ENCODE measurements at regions not wholly inside any gene's neighbourhood (a gene's known extent, or its start where the extent isn't known, plus 50 kb on each side); places are given as distances from the start of the nearest gene placed in this dataset.
"Not testable (repeated sequence)": the region's sequence is repeated elsewhere in the genome, so short reads cannot be mapped to it uniquely, and the experiment has no call there.

DNA sequence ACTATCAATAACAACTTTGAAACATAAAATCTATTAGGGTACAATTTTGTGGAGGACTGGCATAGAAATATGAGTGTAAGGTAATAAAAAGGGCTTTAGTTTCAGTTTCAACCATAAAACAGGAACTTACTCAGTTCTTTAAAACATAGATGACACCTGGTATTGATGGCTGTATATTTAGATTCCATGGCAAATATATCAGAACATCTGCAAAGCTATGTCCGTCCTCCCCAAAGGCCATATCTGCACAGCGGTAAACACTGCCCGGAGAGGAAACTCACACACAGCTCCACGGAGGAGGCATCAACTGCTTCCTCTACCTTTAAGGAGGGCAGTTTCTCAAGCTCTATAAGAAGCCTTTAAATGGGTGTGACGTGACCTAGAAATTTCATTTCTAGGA is 993.3 kb downstream of the BRD1 start:
- DNase-seq (ENCODE audit: low spot score): no peak

DNA sequence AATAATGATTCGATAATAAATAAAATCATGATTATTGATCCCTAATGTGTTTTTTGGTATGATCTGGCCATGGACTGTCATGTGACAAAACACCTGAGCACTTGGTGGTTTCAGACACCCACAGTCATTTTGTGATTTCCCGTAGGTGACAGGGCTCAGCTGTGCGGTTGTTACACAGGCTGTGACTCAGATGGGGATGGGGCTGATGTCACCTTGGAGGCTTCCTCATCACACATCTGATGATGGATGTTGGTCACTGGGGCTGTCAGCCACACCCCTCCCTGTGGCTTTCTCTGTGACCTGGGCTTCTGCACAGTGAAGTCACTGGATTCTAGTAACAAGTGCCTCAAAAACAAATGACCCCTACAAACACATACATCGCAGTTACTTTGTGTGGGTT is 995.1 kb downstream of the BRD1 start:
- DNase-seq (ENCODE audit: low spot score): no peak

DNA sequence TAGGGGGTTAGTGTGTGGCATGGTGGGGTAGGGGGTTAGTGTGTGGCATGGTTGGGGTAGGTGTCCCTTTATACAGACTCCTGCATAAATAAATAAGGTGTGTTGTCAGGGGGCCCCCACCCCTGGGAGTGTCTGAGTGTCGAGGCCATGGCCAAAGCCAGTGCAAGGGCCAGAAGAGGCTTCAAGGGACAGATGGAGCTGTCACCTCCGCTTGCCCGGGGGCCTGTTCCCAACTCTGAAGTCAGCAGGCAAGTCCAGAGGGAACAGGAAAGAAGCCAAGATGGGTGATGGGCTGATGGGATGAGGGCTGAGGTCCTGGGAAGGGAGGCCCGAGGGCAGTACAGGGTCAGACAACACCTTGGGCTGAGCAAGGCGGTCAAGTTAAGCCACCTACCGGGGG is 997.8 kb downstream of the BRD1 start:
- no peak for DNase-seq (ENCODE audit: low spot score)

DNA sequence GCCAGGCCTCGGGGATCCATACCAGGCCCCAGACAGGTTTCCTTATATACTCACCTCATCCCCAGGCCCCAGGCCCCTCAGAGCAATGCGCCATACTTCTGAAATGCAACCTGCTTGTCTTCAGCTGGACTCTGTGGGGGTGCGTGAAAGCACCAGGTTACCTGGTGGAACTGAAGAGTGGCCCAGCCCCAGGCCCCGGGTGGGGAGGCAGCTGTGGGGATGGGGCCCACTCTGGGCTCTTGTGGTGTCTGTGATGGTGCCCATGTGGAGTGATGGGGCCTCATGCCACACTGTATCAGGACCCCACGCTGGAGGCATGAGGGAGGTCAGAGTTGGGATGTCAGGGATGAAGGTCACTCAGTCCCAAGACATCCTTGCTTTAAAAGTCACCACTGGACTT is 999.0 kb downstream of the BRD1 start:
- DNase-seq (ENCODE audit: low spot score): no peak

DNA sequence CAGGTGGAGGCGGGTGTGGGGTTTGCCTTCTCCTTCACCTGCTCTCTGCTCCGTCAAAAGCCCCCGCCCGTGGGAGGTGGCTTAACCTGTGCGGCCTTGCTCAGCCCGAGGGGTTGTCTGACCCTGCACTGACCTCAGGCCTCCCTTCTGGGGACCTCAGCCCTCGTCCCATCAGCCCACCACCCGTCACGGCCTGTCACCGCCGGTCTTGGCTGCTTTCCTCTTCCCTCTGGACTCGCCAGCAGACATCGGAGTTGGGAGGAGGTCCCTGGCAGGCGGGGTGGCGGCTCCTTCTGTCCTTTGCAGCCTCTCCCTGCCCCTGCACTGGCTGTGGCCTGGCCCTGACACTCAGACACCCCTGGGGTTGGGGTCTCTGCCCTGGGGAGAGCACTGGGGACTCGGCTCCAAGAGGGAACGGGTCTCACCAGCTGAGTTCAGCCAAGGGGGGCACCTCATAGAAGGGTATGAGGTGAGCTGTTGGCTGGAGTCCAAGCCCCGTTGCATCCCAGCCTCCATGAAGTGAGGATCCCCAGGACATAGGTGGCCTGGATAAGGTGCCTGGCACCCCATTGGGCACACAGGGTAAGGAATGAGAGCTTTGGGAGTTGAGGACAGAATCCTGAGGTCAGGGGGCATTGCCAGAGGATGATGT is 999.6 kb downstream of the BRD1 start:
- no peak for DNase-seq (ENCODE audit: low spot score)

DNA sequence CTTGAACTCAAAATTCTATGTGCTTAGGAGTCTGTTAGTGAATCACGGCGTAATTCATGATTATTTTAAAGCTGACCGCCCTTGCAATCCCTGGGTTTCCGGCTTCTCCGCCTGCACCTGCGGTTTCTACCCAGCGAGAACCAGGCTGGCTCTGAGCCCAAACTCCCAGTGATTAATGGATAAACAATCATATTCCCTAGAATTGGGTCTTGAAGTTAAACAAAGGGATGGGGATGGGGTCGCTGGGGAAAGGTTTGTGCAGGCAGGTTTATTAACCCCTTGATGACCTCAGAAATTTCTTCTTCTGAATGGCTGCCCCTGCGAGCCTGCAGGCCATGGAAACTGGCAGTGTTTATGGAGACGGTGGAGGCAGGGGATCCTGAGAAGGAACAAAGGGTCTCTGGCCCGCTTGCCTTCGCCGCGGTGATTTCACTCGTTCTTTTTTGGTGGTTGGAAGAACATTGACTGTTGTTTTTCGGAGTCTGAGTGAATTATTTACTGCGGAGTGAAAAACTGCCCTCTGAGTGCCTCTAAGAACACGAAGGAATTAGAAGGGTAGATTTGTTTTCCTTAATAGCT is 1000.3 kb downstream of the BRD1 start:
- no peak for DNase-seq (ENCODE audit: low spot score)

DNA sequence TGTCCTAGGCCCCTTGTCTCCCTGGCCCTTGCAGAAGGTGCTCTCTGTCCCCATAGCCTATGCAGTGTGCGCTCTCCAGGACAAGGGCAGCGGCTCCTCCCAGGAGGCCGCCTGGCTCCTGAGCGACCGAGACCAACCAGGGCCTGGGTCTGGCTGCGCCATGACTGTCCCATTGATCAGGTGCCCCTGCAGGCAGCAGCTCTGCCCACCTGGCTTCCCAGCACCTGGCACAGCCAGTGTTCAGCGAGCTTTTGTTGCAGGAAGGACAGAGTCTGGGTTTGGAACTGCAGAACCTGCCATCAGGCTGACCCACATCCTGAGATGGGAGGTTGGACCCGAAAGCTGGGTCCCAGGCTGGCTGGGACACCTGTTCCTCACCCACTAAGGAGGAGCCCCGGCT is 1001.1 kb downstream of the BRD1 start:
- DNase-seq (ENCODE audit: low spot score): no peak

DNA sequence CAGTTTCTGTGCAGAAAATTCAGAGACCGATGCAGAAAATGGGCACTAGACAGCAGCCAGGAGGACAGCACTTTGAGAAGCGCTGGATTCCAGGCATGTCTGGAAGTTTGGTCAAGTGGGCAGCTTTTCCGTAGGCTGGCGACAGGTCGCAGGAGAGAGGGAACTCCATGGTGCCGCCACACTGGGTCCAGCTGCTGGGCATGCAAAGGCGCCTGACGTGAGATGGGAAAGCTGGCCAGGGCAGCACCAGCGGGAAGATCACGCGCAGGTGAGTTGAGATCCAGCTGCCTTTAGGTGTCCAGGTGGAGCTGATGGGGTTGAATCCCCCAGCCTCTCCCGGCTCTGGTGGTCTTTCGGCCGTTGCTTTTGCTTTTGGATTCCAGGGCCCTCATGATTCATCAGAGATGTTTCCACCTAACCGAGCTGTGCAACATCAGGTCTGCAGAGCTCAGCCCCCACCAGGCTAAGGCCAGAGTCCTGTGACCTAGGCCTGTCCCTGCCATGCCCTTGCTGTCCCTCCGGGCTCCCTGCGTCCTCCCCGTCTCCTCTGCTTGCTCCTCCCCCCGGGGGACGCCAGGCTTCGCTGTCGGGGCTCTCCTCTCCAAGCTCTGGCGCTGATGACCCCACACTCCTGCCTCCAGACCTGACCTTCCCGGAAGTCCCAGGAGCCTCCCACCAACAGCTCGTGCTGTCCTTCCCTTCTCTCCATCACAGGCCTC is 1001.7 kb downstream of the BRD1 start:
- DNase-seq (ENCODE audit: low spot score): no peak

DNA sequence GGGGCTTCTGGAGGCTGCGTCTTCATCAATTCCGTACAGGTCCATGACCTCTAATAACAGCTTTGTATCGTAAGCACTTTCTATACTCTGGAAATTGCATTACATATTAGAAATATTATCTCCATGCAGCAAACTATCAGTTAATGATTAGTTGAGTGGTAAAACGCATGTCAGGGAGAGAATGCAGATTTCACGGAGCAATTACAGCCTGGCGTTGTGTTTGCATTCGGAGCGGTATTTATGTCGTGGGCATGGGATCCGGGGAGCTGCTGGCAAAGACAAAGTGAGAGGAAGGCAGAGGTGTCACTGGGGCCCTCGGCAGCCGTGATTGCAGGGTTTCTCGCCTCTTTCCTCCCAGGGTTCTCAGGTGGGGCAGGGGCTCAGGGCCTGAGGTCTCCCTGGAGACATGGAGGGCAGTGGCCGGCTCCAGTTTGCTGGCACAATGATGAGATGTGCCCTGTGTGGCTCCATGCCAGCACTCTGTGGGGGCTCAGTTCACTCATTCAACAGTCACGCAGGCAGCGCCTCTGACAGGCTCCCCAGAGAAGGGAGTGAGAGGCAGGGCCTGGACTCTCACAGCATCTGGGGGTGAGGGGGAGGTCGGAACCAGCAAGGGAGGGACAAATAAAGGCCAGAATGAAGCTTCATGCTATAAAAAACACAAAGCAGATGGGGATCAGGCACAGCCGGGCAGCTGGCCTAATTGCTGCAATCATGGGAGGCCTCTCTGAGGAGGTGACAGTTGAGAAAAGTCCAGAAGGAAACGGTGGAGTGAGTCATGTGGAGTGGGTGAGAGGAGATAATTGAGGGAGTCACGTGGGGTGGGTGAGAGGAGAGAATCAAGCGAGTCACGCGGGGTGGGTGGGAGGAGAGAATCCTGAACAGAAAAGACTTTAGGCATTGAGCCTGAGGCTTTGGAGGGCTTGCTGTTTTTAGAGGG is 1002.7 kb downstream of the BRD1 start:
- DNase-seq (ENCODE audit: low spot score): no peak

DNA sequence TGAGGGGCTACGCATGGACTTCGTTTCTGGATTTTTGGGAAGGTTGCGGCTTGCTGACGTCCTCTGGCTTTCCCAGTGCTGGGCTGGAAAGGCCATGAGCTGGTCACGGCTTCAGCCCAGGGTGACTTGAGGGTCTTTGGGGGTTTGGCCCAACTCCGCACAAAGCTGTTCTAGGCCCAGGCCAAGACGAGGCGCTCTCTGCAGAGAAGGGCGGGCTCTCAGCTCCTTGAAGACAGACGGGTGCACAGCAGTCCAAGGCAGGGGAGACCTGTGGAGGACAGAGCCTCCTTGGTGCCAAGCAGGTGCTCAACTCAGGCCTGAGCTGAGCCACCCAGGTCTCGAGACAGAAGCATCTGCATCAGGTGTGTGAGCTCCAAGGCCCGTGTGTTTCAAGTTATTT is 1003.7 kb downstream of the BRD1 start:
- DNase-seq (ENCODE audit: low spot score): no peak

DNA sequence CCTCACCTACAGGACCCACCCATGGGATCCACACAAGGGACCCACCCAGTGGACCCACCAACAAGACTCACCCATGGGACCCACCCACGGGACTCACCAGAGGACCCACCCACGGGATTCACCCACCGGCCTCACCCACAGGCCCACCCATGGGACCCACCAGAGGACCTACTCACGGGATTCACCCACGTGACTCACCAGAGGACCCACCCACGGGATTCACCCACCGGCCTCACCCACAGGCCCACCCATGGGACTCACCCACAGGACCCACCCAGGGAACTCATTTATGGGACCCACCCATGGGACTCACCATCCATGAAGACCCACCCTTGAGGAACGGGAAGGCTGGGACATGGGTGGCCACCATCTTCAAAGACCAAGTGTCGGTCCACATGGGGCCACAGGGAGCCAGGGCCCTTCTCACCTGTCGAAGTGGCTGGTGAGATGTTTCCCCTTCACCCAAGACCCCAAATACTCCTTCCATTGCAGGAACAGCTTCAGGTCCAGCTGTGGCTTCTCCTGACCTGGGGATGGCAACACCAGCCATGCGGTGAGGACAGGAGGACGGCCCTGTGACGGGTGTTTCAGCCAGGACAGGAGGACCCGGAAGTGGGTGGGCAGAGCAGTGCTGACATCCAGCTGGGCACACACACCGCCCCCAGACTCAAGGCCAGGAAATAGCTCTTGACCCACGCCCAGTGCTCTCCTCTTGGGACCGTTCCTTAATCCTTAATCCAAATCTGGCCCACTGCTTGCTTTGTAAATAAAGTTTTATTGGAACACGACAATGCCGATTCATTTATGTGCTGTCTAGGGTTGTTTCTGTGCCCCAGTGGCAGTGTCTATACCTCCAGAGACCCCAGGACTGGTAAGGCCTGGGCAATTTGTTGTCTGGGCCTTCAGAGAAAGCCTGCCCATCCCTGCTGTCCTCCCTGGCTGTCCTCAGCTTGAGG is 1005.1 kb downstream of the BRD1 start:
- DNase-seq (ENCODE audit: low spot score): no peak

DNA sequence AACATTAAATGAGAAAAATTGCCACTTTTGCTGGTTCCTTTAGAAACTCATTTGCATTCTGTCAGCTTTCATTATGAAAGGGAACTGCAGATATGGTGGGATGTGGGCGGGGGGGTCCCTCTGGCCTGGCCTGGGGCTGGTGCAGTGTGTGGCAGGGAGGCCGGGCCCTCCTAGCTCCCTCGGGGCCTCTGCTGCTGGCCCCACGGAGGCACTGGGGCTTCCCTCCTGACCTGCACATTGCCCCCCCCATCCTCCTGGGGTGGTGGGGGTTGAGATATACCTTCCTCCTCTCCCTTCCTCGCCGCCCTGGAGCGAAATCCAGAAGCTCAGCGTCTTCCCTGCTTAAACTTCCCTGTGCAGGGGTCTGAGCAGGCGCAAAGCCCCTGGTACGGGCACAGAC is 1005.9 kb downstream of the BRD1 start:
- no peak for DNase-seq (ENCODE audit: low spot score)

DNA sequence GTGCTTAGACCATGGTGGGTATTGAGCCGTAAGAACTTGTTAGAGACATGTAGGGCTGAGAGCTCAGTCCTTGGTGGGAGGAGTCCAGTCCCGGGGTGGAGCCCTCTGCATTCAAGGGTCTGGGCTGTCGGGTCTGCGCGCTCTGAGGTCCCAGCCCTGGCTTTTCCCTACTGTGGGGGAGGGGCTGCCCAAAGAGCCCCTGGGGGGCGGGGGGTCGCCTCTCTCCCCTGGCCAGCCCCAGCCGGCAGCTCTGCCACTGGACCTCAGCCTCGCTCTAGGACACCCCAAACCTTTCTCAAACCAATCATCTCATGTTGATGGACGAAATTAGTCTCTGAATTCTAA is 1006.4 kb downstream of the BRD1 start:
- DNase-seq (ENCODE audit: low spot score): no peak

DNA sequence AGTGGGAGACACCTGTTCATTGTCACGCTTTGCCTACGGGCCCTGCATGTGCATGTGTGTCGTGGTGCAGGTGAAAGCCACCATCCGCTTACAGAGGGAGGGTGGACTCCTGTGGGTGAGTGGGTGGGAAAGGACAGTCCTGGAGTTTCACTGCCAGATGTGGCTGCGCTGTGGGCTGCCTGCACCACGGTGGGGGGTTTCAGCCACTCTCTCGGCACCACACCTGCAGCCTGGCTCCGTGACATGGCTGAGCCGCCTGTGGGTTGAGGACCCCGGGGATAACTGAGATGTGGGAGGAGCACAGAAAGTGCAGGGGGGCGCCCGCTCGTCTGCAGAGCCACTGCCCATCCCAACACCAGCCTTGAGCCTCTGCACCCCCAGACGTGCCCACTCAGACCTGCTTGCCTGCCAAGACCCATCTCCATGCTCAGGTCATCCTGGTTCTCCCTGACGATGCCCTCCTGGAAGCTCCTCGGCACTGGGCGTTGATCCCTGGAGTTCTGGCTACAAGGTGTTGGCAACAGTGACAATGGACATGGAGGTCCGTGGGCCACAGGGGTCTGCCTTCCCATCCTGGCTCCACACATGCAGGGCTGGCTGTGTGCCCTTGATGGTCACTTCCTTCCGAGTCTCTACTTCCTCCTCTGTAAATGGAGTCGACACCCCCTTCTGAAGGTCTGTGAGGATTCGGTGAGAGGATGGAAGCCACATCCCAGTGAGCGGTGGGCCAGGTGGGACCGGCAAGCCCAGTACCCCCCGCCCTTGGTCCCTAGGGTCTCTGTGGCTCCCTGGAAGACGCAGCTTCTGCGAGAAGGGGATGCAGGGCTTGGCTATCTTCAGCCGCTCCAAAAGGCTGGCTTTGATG is 1007.0 kb downstream of the BRD1 start:
- no peak for DNase-seq (ENCODE audit: low spot score)

DNA sequence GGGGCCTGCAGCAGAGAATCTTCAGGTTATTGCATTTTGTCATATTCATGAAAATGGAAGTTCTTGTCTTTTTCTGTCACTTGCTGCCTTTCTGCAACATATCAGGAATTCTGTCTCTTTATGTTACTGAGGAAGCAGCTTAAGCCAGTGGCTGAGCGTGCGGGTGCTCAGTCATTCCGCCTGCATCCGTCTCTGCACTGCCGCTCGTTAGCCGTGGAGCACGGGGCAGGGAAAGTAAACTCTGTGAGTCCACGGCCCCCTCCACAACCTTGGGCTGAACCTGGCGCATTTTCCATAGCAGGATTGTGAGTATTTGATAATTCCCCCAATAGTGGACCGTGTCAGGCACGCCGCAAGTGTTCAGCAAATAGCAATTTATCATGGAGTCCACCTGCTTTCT is 1007.7 kb downstream of the BRD1 start:
- no peak for DNase-seq (ENCODE audit: low spot score)

DNA sequence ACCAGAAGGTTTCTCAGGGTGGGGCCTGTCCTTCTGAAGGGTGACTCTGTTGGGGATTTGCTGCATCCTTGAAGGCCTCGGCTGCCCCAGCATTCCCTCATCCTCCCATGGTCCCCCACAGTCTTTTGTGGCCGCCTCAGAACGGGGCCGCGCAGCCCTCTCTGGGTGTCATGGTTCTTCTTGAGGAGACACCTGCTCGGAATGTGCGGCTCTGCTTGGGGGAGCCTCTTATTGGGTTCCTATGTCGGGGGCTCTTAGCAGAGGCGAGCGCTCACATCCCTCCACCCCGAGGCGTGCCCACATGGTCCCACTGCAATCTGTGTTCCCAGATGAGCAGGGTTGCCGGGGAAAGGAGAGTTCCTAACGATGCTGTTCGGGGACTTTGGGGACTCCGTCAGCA is 1008.4 kb downstream of the BRD1 start:
- no peak for DNase-seq (ENCODE audit: low spot score)

DNA sequence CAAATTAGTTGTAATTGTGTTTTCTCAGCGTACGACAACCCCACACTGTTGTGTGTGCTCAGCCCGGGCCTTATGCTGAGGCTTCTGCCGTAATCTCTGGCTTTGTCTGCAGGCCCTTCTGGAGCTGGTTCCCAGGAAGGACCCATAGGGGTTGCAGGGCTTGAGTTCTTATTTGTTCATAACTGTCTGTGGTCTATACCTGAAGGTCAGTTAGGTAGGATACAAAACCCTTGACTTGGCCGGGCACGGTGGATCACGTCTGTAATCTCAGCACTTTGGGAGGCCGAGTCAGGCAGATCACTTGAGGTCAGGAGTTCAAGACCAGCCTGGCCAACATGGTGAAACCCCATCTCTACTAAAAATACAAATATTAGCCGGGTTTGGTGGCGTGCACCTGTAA is 1010.2 kb downstream of the BRD1 start:
- not testable (repeated sequence) for DNase-seq (ENCODE audit: low spot score)

DNA sequence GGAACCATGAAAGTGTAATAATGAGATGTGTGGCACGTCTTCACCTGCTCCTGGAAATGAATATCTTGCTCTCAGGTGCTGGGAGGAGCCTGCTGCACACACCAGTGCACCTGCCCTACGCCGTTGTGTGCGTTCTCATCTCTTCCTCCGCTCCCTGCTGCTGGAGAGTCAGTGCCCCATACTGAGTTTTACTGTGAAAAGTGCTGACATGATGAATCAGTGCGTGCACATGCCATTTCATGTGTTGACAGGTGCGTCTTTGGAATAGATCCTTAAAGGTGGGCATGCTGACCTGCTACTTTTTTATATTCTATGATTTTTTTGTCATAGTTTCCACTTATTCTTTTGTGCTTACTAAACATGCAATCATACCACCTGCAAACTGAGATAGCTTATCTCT is 1015.8 kb downstream of the BRD1 start:
- no peak for DNase-seq (ENCODE audit: low spot score)

DNA sequence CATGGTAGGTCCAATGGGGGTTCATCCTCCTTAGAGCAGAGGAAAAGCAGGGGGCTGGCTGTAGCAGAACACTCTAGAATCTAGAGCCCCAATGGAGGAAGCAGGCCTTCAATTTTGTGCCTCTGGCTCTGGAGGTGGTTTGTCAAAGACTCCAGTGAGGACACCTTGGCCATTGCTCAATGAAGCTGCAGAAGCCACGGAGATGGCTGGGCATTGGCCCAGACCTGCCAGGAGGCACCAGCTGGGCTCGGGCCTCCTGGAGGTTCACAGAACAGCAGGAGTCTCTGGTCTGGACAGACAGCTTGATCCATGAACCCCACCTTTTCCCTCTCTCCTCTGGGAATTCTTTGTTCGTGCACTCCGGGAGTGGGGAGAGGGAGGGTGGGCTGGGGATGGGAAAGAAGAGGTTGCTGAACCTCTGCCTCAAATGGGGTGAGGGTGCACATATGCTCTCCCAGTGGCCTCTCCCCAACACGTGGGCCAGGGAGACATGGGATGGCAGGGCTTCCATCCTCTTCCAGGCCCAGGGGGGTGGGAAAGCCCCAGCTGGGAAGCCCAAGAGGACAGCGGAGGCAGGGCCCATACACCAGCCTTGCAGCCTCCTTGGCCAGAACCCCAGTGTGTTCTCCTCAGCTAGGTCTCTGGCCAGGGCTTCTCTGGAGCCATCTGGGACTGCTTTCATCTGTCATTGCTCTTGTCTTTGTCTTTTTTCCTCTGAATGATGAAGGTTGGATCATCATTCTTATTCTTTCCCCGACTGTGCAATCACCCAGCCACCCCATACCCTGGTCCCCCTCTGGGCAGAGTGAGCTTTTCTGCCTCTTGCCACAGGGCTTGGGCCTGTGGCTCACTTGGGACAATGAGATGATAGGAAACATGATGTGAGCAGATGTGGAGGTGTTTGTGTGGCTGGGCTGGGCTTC is 1019.4 kb downstream of the BRD1 start:
- no peak for DNase-seq (ENCODE audit: low spot score)

Data from CD4-positive, alpha-beta T cell treated with Interleukin-2 at 100 ng/mL for 4 hours (primary cell).